GM10248 (cell line): ENCODE measurements at regions not wholly inside any gene's neighbourhood (a gene's known extent, or its start where the extent isn't known, plus 50 kb on each side); places are given as distances from the start of the nearest gene placed in this dataset.

Experiments
- CTCF ChIA-PET: fragments of 300-600 bp; sonication (Branson Sonifier 250); formaldehyde crosslinking; extraction: SDS; loops from one replicate; lab custom pipeline; 2021; ENCODE audit warnings: antibody characterized with exemption; lab: Yijun Ruan, JAX
- POLR2A ChIA-PET: fragments of 350-650 bp; sonication (Branson Sonifier 250); formaldehyde crosslinking; extraction: SDS; loops from one replicate; lab custom pipeline; 2020; ENCODE audit warnings: antibody characterized with exemption; lab: Yijun Ruan, JAX
- DNase-seq: peaks from one replicate; pipeline ENCODE4 v3.0.0; 2012; ENCODE audit errors: extremely low spot score
- TF ChIP-seq, protein P1 (sequence below): IDR thresholded peaks from 2 replicates; pipeline ENCODE4 v1.5.1; 2012; ENCODE audit warnings: mild to moderate bottlenecking, low read depth; ENCODE audit errors: extremely low read depth, missing control alignments, control extremely low read depth

DNA sequence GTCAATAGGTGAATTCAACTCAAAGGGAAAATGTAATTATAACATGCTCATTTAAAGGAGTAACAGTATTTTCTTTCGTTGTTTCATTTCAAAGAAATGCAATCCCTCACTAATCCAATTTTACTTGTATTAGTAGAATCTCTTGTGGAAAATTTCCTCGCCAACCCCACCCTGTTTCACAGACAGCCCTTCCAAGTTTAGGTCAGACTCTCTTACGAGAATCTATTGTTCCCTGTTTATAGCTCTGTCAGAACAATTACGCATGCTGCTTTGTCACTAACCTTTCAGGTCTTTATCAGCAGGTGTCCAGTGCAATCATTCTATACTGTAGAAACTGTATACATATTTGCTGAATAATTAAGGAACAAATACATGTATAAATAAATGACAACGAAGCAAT lies 657.8 kb upstream of the LINC00305 start:
- DNase-seq = no peak
- ChIA-PET POLR2A (no interaction called here), CTCF (no interaction called here)
- TF ChIP-seq, protein P1, sequence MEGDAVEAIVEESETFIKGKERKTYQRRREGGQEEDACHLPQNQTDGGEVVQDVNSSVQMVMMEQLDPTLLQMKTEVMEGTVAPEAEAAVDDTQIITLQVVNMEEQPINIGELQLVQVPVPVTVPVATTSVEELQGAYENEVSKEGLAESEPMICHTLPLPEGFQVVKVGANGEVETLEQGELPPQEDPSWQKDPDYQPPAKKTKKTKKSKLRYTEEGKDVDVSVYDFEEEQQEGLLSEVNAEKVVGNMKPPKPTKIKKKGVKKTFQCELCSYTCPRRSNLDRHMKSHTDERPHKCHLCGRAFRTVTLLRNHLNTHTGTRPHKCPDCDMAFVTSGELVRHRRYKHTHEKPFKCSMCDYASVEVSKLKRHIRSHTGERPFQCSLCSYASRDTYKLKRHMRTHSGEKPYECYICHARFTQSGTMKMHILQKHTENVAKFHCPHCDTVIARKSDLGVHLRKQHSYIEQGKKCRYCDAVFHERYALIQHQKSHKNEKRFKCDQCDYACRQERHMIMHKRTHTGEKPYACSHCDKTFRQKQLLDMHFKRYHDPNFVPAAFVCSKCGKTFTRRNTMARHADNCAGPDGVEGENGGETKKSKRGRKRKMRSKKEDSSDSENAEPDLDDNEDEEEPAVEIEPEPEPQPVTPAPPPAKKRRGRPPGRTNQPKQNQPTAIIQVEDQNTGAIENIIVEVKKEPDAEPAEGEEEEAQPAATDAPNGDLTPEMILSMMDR = no peak

DNA sequence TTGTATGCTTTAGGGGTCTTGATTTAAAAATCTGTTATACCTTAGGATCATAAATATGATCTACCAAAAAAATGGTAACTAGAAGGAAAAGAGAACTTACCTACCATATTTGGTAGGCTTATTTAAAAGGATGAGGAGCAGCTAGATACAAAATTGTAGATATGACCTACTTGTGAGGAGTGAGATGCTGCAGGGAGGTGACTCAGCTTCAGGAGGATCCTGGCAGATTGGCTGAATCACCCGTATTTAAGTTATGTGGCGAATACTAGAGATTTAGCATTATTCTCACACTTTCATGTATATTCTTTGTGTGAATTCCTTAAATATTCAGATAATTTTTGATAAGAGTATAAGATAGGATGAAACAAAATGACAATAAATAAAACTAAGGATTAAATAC lies 657.3 kb upstream of the LINC00305 start:
- DNase-seq = no peak
- ChIA-PET CTCF (no interaction called here), POLR2A (no interaction called here)
- TF ChIP-seq, protein P1 = no peak

DNA sequence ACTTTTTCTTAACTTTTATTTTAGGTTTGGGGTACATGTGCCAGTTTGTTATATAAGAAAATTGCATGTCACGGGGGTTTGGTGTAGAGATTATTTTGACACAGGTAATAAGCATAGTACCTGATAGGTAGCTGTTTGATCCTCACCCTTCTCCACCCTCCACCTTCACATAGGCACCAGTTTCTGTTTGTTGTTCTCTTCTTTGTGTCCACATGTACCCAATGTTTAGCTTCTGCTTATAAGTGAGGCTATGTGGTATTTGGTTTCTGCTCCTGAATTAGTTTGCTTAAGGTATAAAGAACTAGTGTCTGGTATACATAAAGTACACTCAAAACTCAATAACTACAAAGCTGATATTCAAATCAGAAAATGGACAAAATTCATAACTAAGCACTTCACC lies 654.6 kb upstream of the LINC00305 start:
- CTCF ChIA-PET = no interaction called here
- TF ChIP-seq, protein P1 = no peak
- POLR2A ChIA-PET = no interaction called here
- DNase-seq = no peak

DNA sequence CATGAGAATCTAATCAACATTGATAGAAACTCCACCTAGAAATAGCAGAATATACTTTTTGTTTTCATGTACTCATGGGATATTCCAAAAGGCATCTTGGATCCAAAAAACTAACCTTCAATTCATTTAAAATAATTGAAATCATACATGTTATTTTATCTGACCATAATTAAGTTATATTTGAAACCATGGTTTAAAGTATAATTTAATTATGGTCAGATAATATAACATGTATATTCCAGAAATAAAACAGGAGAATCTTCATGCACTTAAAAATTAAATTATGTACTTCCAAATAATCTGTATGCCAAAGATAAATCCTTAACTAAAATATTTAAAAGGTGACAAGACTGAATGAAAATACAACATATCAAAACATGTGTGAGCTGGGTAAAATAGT lies 651.3 kb upstream of the LINC00305 start:
- POLR2A ChIA-PET = no interaction called here
- CTCF ChIA-PET = no interaction called here
- TF ChIP-seq, protein P1 = no peak
- no peak for DNase-seq

DNA sequence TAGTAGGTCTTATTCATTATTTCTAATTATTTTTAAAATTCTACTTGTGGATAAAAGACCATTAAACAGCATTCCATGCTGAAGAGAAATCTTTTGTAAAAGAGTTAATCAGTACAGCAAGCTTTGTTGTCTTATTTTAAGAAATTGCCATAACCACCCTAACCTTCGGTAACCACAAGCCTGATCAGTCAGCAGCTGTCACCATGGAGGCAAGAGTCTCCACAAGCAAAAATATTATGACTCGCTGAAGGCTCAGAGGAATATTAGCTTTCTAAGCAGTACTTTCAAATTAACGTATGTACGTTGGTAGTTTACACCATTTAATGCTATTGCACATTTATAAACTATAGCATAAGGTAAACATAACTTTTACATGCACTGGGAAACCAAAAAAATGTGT lies 650.5 kb upstream of the LINC00305 start:
- no peak for DNase-seq
- ChIA-PET CTCF (no interaction called here), POLR2A (no interaction called here)
- TF ChIP-seq, protein P1 = no peak

DNA sequence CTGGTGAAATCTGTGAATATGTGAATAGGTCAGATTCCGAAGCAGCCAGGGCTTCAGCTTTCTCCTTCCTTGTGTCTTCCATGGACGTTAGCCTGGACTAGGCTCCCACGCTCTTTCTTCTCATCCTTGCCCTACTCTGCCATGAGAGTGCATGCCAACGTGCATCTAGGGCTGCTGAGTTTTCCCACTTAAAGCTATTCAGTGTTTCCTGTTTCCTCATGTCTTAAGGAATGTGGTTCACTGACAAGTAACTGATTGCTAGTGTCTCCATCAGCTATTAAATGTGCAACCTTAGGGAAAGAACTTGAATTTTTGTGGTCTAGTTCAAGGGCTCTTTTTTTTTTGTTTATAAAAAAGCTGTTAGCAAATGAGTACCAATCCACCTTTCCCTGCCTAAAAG lies 642.3 kb upstream of the LINC00305 start:
- TF ChIP-seq, protein P1 = no peak
- CTCF ChIA-PET = interaction anchor here (0.9 to 1.6 kb wide), 5 partner anchors 9 to 48 kb away, joined by 3 to 7 read pairs (median 3); no protein-coding TSS in a partner anchor
- DNase-seq = no peak
- POLR2A ChIA-PET = no interaction called here

DNA sequence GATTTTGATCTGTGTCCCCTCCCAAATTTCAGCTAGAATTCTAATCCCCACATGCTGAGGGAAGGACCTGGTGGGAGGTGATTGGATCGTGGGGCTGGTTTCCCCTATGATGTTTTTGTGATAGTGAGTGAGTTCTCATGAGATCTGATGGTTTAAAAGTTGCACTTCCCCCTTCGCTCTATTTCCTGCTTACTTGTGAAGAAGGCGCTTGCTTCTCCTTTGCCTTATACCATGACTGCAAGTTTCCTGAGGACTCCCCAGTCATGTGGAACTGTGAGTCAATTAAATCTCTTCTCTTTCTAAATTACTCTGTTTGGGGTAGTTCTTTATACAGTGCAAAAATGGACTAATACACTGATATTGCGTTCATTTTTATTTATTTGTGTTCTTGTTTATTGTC lies 636.8 kb upstream of the LINC00305 start:
- CTCF ChIA-PET = no interaction called here
- TF ChIP-seq, protein P1 = no peak
- DNase-seq = no peak
- POLR2A ChIA-PET = no interaction called here
